ENCODE measurements at regions not wholly inside any gene's neighbourhood (a gene's known extent, or its start where the extent isn't known, plus 50 kb on each side); places are given as distances from the start of the nearest gene placed in this dataset.

- H3K4me3 ChIP-seq (ENCODE audit: low read depth in 1 of 2, low read length in 1 of 2) = no peak overlapping the region
- H3K4me1 ChIP-seq (ENCODE audit: control insufficient read depth in 1 of 2, insufficient read depth in 1 of 2, low read depth in 1 of 2, low read length in 1 of 2) = no peaks in the 10 kb centered on the region
- peaks cover 15% of the 10 kb centered on the region for H3K27me3 ChIP-seq
Observed at GRCh38 chr2:173457366-173457765, 102.7 kb downstream of the CDCA7 start.

GRCh38 chr2:173458991-173459780 lies 104.5 kb downstream of the CDCA7 start:
- H3K9me3 ChIP-seq = no peaks in the 10 kb centered on the region
- H3K4me1 ChIP-seq (ENCODE audit: control insufficient read depth in 1 of 2, insufficient read depth in 1 of 2, low read depth in 1 of 2, low read length in 1 of 2) = no peaks in the 10 kb centered on the region
- no peaks in the 10 kb centered on the region for H3K36me3 ChIP-seq
- TF ChIP-seq CTCF (IDR thresholded peaks at IDR 0.05) = no peak
- no peak overlapping the region for H3K27ac ChIP-seq
- H3K27me3 ChIP-seq = peaks cover 22% of the 10 kb centered on the region
- no peak overlapping the region for H3K4me3 ChIP-seq (ENCODE audit: low read depth in 1 of 2, low read length in 1 of 2)

More at GRCh38 chr2:173457366-173457765, 102.7 kb downstream of the CDCA7 start:
- no peaks in the 10 kb centered on the region for H3K9me3 ChIP-seq
- no peak overlapping the region for H3K27ac ChIP-seq
- no peaks in the 10 kb centered on the region for H3K36me3 ChIP-seq
- TF ChIP-seq CTCF (IDR thresholded peaks at IDR 0.05) = no peak

GRCh38 chr2:173462892-173463840 lies 108.5 kb downstream of the CDCA7 start:
- Histone ChIP-seq H3K36me3 (no peaks in the 10 kb centered on the region), H3K4me1 (ENCODE audit: control insufficient read depth in 1 of 2, insufficient read depth in 1 of 2, low read depth in 1 of 2, low read length in 1 of 2) (no peaks in the 10 kb centered on the region), H3K4me3 (ENCODE audit: low read depth in 1 of 2, low read length in 1 of 2) (no peak overlapping the region), H3K9me3 (no peaks in the 10 kb centered on the region), H3K27ac (no peak overlapping the region), H3K27me3 (peaks cover 22% of the 10 kb centered on the region)
- no peak for TF ChIP-seq CTCF (IDR thresholded peaks at IDR 0.05)

GRCh38 chr2:173463846-173464245 lies 109.2 kb downstream of the CDCA7 start:
- H3K27me3 ChIP-seq = peaks cover 22% of the 10 kb centered on the region
- no peak for TF ChIP-seq CTCF (IDR thresholded peaks at IDR 0.05)

GRCh38 chr2:173467751-173468150 lies 113.1 kb downstream of the CDCA7 start:
- Histone ChIP-seq H3K36me3 (no peaks in the 10 kb centered on the region), H3K27ac (no peak overlapping the region), H3K4me1 (ENCODE audit: control insufficient read depth in 1 of 2, insufficient read depth in 1 of 2, low read depth in 1 of 2, low read length in 1 of 2) (no peaks in the 10 kb centered on the region), H3K9me3 (no peaks in the 10 kb centered on the region), H3K27me3 (peaks cover 10% of the 10 kb centered on the region), H3K4me3 (ENCODE audit: low read depth in 1 of 2, low read length in 1 of 2) (no peak overlapping the region)
- no peak for TF ChIP-seq CTCF (IDR thresholded peaks at IDR 0.05)

More at GRCh38 chr2:173463846-173464245, 109.2 kb downstream of the CDCA7 start:
- Histone ChIP-seq H3K9me3 (no peaks in the 10 kb centered on the region), H3K4me1 (ENCODE audit: control insufficient read depth in 1 of 2, insufficient read depth in 1 of 2, low read depth in 1 of 2, low read length in 1 of 2) (no peaks in the 10 kb centered on the region), H3K27ac (no peak overlapping the region), H3K4me3 (ENCODE audit: low read depth in 1 of 2, low read length in 1 of 2) (no peak overlapping the region), H3K36me3 (no peaks in the 10 kb centered on the region)
